HG03103 (cell line): ENCODE measurements at regions not wholly inside any gene's neighbourhood (a gene's known extent, or its start where the extent isn't known, plus 50 kb on each side); places are given as distances from the start of the nearest gene placed in this dataset.
"Not testable (repeated sequence)": the region's sequence is repeated elsewhere in the genome, so short reads cannot be mapped to it uniquely, and the experiment has no call there.

Experiments used
- ATAC-seq: cut with Tn5 transposase; IDR thresholded peaks from one replicate; pipeline ENCODE4 v1.9.1; 2021; ENCODE audit warnings: low read depth; ENCODE audit not compliant: unreplicated experiment

DNA sequence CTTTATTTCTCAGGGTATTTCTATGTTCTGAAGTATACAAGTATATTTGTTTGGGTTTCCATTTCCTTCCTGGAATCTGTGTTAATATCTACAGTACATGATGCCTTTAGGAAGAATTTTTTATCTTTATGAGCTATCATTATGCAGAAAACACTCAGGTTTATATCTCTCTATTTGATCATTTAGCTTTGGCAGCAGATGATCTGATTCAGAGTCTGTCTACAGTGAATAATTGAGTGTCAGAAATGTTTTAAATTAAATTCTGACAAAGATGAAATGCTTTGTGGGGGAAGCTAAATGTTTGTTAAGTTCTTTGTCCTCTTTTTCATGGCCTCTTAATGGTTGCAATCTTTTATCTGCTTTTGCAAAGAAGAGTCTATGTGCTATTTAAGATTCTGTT lies 2141.0 kb upstream of the ACO1 start:
- no peak for ATAC-seq

DNA sequence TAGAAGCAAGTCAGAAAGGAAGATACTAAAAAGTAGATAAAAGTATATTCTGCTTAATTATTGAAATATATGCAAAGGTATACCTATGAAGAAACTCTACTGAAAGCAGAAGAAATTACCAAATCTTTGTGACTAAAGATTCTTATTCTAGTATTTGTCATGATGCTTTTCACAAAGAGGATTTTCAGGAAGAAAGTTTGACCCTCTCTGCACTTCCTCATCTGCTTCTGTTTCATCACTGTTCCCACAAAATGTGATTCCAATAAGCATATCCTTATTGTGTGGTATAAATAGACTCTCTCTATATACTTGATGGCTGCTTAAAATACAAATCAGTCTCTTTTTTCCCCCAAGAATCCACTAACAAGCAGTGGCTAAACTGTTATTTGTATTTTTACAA lies 2139.6 kb upstream of the ACO1 start:
- ATAC-seq: no peak

GRCh38 chr9:30250872-30251271 lies 2133.6 kb upstream of the ACO1 start:
- no peak for ATAC-seq

DNA sequence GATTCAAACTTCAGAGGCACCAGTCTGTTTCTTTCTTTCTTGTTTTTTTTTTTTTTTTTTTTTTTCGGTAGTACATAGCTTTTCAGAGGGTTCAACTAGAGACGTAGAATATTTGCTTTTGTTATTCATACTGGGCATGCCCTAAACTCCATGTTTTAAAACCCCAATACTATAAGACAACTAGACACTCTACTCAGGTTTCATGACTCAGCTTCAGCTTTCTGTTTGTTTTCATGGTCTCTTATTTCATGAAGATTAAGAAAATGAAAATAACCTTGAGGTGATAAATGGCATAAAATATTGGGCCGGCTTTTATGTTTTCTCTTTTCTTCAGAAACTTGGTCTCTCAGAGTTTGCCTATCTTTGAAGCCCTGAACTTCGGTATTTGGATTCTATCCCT lies 2126.3 kb upstream of the ACO1 start:
- no peak for ATAC-seq

DNA sequence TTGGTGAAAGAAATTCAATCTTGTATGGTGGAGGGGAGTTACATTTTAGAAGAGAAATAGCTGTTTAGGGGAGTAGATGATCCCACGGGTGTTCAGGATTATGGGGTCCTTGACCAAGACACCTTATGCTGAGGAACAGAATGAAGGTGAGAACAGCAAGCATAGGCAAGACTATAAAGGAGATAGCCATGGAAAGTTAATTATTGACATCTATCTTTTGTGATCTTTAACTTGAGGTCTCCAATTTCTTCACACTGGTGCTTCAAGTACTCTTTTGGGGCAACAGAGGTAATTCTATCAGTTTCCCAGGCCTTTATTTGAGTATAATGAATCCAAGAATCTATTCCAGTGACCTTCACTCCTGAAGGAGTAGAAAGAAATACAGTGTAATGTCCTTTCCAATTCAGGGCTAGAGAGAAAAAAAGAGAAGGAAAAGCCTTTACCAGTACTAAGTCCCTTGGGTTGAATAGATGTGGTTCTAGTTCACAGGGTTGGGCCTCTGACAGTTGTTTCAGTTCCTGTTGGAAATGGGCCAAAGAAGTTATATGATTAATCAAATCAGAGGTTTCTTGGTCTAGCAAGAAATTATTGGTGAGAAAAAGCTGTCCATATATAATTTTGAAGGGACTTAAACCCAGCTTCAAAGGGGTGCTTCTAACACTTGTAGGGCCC lies 2104.1 kb upstream of the ACO1 start:
- no peak for ATAC-seq

GRCh38 chr9:30289435-30289834 lies 2095.0 kb upstream of the ACO1 start:
- no peak for ATAC-seq

- not testable (repeated sequence) for ATAC-seq
Observed at GRCh38 chr9:30292026-30292425, 2092.4 kb upstream of the ACO1 start.

- ATAC-seq: no peak
Observed at GRCh38 chr9:30293231-30293630, 2091.2 kb upstream of the ACO1 start.

GRCh38 chr9:30299126-30299780 lies 2085.2 kb upstream of the ACO1 start:
- ATAC-seq: no peak

- ATAC-seq: no peak
Observed at GRCh38 chr9:30301271-30301963, 2083.0 kb upstream of the ACO1 start.

DNA sequence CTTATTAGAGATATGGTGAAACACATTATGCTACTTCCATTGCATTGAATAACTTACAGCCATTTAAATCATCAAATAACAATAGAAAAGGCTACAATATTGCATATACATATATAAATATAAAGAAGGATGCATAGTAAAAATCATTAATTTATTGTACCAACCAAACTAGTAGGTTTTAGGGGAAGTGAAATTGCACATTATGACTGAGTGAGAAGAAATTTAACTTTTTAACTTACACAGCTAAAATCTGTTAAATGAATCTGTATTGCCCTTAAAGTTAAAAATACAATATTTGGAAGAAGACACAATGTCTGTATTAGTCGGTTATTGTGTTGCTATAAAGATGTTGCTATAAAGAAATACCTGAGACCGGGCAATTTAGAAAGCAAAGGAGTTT lies 2073.7 kb upstream of the ACO1 start:
- ATAC-seq: no peak

DNA sequence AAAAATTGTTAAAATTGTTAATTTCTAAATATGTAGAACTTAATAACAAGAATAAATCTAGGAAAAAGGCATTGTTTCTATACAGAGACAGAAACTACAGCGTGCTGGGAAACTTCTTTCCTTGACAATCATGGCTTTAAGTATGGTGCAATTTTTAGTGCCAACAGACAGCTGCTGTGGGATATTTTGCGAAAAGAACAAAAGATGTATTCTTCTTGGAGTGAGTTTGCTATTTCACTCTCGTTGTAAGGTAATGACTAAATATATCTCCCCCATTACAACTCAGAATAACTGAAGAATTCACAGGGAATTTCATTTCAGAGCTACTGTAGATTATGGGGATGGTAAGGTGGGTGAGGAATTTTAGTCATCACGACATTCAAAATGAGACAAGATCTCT lies 2055.0 kb upstream of the ACO1 start:
- no peak for ATAC-seq

DNA sequence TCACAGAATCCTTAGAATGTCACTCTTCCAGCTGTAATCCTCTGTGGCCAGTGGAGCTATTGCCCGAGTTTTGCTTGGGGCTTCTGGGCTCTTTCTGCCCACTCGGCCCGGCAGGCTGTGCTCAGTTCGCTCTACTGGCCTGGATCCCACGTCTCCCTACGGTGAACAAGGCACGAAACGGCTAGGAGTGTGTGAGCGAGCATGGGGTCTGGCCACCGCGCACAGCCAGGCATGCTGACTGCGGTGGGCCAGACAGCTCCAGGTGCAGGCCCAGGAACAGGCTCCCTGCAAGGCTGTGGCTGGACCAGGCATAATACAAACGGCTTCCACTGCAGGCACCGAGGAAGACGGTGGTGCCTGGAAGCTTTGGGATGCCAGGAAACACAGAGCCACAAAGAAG lies 2035.5 kb upstream of the ACO1 start:
- no peak for ATAC-seq

- ATAC-seq: no peak
Observed at GRCh38 chr9:30349526-30350513, 2034.6 kb upstream of the ACO1 start.

GRCh38 chr9:30356221-30356620 lies 2028.2 kb upstream of the ACO1 start:
- no peak for ATAC-seq

GRCh38 chr9:30362373-30362772 lies 2022.1 kb upstream of the ACO1 start:
- no peak for ATAC-seq

DNA sequence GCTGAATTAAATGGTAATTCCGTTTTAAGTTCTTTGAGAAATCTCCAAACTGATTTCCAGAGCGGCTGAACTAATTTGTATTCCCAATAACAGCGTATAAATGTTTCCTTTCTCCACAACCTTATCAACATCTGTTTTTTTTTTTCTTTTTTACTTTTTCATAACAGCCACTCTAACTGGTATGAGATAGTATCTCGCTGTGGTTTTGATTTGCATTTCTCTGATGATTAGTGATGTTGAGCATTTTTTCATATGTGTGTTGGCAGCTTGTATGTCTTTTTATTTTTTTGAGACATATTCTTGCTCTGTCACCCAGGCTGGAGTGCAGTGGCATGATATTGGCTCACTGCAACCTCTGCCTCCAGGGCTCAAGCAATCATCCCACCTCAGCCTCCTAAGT lies 2018.3 kb upstream of the ACO1 start:
- not testable (repeated sequence) for ATAC-seq

DNA sequence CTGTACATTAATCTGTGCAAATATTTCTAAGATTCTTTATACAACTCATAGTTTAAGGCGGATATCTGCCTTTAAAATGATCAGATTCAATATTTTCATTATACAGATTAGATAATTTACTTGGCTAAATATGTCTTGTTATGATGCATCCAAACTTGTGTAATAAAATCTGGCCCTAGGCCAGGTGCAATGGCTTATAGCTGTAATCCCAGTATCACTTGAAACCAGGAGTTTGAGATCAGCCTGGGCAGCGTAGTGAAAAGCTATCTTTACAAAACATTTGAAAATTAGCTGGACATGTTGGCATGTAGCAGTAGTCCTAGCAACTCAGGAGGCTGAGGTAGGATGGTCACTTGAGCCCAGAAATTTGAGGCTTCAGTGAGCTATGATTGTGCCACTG lies 2002.2 kb upstream of the ACO1 start:
- no peak for ATAC-seq

DNA sequence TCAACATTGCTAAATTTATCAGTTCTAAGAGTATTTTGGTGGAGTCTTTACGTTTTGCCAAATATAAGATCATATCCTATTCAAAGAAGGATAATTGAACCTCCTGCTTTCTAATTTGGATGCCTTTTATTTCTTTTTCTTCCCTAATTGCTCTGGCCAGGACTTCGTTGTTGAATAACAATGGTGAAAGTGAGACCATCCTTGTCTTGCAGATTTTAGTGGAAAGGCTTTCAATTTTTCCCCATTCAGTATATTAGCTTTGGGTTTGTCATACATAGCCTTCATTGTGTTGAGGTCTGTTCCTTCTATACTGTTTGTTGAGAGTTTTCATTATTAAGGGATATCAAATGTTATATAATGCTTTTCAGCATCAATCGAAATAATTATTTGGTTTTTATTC lies 1974.2 kb upstream of the ACO1 start:
- ATAC-seq: no peak

DNA sequence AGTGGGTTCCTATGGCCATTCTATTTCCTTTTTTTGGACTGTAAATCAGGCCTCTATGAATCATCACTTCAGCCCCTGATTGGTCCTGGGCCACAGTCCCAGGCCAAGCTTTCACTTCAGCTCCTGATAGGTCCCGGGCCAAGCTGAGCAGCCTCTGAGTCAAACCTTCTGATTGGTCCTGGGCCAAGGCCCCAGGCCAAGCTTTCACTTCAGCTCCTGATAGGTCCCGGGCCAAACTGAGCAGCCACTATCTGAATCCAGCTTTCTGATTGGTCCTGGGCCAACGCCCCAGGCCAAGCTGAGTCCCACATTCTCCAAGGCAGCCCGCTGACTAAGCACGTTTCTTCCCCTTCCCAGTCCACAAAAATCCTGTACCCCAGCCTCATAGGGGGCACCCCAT lies 1972.9 kb upstream of the ACO1 start:
- no peak for ATAC-seq

DNA sequence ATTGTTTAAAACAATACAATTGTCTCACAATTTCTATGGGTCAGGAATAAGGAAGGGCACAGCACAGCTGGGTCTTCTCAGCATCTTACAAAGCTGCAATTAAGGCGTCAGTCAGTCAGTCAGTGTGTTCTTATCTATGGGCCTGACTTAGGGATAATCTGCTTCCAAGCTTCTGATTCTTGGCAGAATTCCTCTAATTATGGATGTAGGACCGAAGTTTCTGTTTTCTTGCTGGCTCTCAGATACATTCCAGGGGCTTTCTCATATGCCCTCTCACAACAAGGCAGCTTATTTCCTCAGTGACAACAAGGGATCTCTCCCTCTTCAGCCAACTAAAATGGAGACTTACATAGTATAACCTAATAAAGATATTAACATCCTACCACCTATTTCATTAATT lies 1925.3 kb upstream of the ACO1 start:
- no peak for ATAC-seq
